ENCODE measurements at regions not wholly inside any gene's neighbourhood (a gene's known extent, or its start where the extent isn't known, plus 50 kb on each side); places are given as distances from the start of the nearest gene placed in this dataset.

GRCh38 chr6:130647246-130647645 is 180.0 kb upstream of the SMLR1 start:
- Mint-ChIP-seq H3K9me3 (peaks cover 22% of the 10 kb centered on the region), H3K27ac (no peak overlapping the region), H3K4me3 (no peak overlapping the region), H3K27me3 (no peaks in the 10 kb centered on the region), H3K4me1 (ENCODE audit: low read depth) (no peaks in the 10 kb centered on the region), H3K36me3 (ENCODE audit: low read depth) (peaks cover 7% of the 10 kb centered on the region)
- ChIA-PET CTCF (interaction anchor here (0.9 to 1.5 kb wide), 3 partner anchors 11 to 51 kb away, joined by 3 to 4 read pairs (median 3); no protein-coding TSS in a partner anchor), POLR2A (no interaction called here)
- intact Hi-C loops (cut with micrococcal nuclease) = no loop called here
- TF ChIP-seq CTCF (IDR thresholded peaks at IDR 0.05) = no peak
- DNase-seq = no peak
- ATAC-seq = no peak

GRCh38 chr6:130655586-130655985 is 171.6 kb upstream of the SMLR1 start:
- ATAC-seq = no peak
- no peak overlapping the region for H3K27ac Mint-ChIP-seq
- H3K36me3 Mint-ChIP-seq (ENCODE audit: low read depth) = no peaks in the 10 kb centered on the region
- no peak for DNase-seq
- no peaks in the 10 kb centered on the region for H3K4me1 Mint-ChIP-seq (ENCODE audit: low read depth)
- intact Hi-C loops (cut with micrococcal nuclease) = no loop called here
- ChIA-PET CTCF (no interaction called here), POLR2A (no interaction called here)
- H3K27me3 Mint-ChIP-seq = no peaks in the 10 kb centered on the region
- TF ChIP-seq CTCF (IDR thresholded peaks at IDR 0.05) = no peak
- H3K4me3 Mint-ChIP-seq = no peak overlapping the region
- H3K9me3 Mint-ChIP-seq = no peaks in the 10 kb centered on the region

DNA sequence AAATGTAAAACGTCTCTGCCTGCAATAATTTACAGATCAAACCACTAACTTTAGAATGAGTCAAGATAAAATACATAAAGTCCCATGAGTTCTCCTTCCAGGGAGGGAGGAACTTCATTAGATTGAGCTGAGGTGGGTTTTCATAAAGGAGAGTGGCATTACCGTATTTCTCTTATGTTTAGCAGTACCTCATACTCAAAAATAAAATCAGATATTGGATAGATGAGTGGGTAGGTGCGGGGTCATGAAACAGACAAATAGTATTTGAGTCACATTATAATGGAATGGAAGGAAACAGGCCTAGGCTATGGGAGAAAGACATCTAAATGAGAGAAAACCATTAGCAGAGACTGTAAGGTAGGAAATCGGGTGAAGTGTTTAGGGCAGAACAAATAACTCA is 166.1 kb upstream of the SMLR1 start:
- Mint-ChIP-seq H3K27ac (no peak overlapping the region), H3K27me3 (no peaks in the 10 kb centered on the region), H3K9me3 (no peaks in the 10 kb centered on the region), H3K4me3 (no peak overlapping the region), H3K36me3 (ENCODE audit: low read depth) (no peaks in the 10 kb centered on the region), H3K4me1 (ENCODE audit: low read depth) (no peaks in the 10 kb centered on the region)
- DNase-seq (no peak), ATAC-seq (no peak)
- ChIA-PET POLR2A (no interaction called here), CTCF (no interaction called here)
- no peak for TF ChIP-seq CTCF (IDR thresholded peaks at IDR 0.05)
- intact Hi-C loops (cut with micrococcal nuclease) = no loop called here

DNA sequence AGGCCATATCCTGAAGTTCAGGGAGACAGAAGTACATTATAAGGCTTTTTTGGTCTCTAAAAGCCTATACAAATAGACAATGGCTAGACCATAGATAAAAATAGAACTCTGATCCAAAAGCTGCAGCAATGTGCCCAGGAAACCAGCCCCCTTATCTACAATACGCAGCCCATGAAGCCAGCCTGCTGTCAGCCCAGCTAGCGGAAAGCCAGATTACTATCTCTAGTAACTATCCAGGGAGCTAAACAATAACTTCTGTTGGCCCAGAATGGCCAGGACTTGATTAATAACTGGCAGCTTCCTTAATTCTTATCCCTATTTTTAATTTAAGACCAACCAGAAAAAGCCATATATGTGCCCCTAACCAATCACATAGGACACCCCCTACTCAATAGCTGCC is 160.4 kb upstream of the SMLR1 start:
- ChIA-PET POLR2A (no interaction called here), CTCF (interaction anchor here (1.2 to 1.3 kb wide), 2 partner anchors 9 to 32 kb away, joined by 3 to 5 read pairs; no protein-coding TSS in a partner anchor)
- intact Hi-C loops (cut with micrococcal nuclease) = no loop called here
- ATAC-seq (no peak), DNase-seq (no peak)
- H3K4me1 Mint-ChIP-seq (ENCODE audit: low read depth) = no peaks in the 10 kb centered on the region
- H3K9me3 Mint-ChIP-seq = no peaks in the 10 kb centered on the region
- no peak for TF ChIP-seq CTCF (IDR thresholded peaks at IDR 0.05)
- no peak overlapping the region for H3K4me3 Mint-ChIP-seq
- no peak overlapping the region for H3K27ac Mint-ChIP-seq
- H3K36me3 Mint-ChIP-seq (ENCODE audit: low read depth) = no peaks in the 10 kb centered on the region
- H3K27me3 Mint-ChIP-seq = no peaks in the 10 kb centered on the region

GRCh38 chr6:130670142-130670541 is 157.1 kb upstream of the SMLR1 start:
- CTCF ChIA-PET = no interaction called here
- intact Hi-C loops (cut with micrococcal nuclease) = no loop called here
- Mint-ChIP-seq H3K36me3 (ENCODE audit: low read depth) (no peaks in the 10 kb centered on the region), H3K4me1 (ENCODE audit: low read depth) (no peaks in the 10 kb centered on the region), H3K9me3 (no peaks in the 10 kb centered on the region), H3K27me3 (no peaks in the 10 kb centered on the region), H3K4me3 (no peak overlapping the region), H3K27ac (no peak overlapping the region)
- POLR2A ChIA-PET = no interaction called here
- TF ChIP-seq CTCF (IDR thresholded peaks at IDR 0.05) = no peak
- no peak for DNase-seq
- ATAC-seq = no peak

All from activated CD8-positive, alpha-beta T cell treated with anti-CD3 and anti-CD28 coated beads for 36 hours (primary cell).